Esophagus mucosa (tissue), 1 donor: ENCODE measurements at regions not wholly inside any gene's neighbourhood (a gene's known extent, or its start where the extent isn't known, plus 50 kb on each side); places are given as distances from the start of the nearest gene placed in this dataset.
"Not testable (repeated sequence)": the region's sequence is repeated elsewhere in the genome, so short reads cannot be mapped to it uniquely, and the experiment has no call there.

Experiments
- ATAC-seq: fragments of 200-7000 bp; cut with Tn5 transposase; one replicate; pipeline ENCODE4 v1.9.1; 2020
- donor health status: DM: yes; HTN: yes; CAD: no.

- peak; percentile 95 for ATAC-seq
These were observed 108.2 kb downstream of the SPATA31A1 start for GRCh38 chr9:39463696-39464095.

DNA sequence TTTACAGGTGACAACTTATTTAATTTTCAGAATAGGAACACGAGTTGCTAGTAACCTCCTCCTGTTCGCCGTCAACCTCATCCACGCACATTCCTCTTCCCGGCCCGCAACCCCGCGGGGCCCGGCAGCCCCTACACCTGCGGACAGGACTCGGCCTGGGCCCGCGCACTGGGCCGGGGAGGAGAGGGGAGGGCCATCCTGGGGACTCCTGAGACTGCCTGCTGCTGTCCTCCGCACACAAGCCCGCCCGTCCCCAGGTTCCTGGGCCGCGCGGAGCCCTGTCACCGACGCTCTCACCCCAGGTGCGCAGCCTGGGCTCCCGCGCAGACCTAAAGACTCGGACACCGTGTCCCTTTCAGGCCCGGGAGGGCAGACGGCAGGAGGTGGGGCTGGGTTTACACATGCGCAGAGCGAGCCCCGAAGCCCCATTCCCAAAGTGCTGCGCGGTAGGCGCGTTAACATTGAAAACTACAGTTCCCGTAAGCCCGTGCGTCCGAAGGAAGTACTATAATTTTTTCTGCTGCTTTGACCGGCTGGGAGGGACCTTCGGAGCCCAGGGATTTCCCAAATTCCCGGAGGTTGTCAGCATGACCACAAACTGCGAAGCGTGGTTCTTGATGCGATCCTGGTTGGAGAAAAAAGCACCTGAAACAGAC, 108.8 kb downstream of the SPATA31A1 start:
- ATAC-seq = peak; percentile 97

DNA sequence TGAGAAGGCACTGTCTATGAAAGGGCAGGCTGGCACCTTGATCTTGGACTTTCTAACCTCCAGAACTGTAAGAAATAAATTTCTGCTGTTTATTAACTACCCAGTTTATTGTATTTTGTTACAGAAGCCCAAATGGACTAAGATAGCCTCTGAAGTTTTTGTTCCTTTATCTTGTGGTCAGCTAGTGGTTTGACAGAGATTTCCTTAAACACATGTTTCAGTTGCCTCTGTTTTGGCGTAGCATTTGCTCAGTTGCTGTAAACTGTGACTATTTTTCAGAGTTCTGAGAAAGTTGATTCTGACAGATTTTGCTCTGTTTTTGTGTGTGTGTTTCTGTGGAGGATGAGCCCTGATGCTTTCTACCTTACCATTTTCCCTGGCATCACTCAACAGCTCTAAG, 119.0 kb downstream of the SPATA31A1 start:
- not testable (repeated sequence) for ATAC-seq

GRCh38 chr9:39483073-39483472, 127.6 kb downstream of the SPATA31A1 start:
- not testable (repeated sequence) for ATAC-seq

GRCh38 chr9:39483880-39484279, 128.4 kb downstream of the SPATA31A1 start:
- ATAC-seq = not testable (repeated sequence)

GRCh38 chr9:39484292-39484691, 128.8 kb downstream of the SPATA31A1 start:
- ATAC-seq = not testable (repeated sequence)

DNA sequence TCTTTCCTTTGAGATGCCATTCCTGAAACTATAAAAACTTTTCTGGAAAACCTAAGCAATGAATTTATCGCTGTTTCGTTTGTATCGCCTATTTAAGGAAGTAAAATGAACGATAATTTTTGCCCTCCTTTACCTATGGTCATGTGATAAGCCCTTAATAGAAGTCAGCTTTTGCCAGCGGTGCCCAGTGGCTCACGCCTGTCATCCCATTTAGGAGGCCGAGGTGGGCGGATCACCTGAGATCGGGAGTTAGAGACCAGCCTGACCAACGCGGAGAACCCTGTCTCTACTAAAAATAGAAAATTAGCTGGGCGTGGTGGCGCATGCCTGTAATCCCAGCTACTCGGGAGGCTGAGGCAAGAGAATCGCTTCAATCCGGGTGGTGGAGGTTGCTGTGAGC, 132.0 kb downstream of the SPATA31A1 start:
- ATAC-seq = not testable (repeated sequence)

DNA sequence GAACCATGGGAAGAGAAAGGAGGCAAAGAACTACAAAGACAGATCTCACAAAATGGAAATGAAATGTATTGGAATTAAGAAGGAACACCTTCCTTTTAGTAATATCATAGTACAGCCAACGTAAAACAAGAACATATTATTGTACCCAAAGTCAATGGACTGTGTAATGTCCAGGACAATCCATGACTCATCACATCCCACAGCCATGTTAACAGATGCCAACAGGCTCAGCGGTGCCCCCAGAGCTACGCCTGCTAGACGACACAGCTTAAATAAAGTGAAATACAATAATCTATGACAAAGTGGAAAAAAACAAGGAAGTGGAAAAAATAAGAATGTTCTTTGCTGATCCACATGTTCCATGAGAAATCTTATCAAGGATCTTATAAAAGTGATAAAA, 140.8 kb downstream of the SPATA31A1 start:
- ATAC-seq = not testable (repeated sequence)

DNA sequence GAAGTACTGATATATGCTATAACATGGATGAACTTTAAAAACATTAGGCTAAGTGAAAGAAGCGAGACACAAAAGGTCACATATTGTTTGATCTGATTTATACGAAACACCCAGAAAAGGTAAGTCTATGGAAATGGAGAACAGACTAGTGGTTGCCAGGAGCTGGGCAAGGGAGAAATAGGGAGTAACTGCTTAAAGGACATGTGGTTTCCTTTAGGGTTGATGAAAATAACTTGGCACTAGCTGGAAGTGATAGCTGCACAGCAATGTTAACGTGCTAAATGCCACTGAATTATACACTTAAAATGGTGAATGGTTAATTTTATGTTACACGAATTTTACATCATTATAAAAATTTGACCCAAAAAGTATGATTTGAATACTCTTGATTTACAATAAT, 147.7 kb downstream of the SPATA31A1 start:
- ATAC-seq = not testable (repeated sequence)

- not testable (repeated sequence) for ATAC-seq
These were observed 172.0 kb downstream of the SPATA31A1 start for GRCh38 chr9:39527387-39528029.

GRCh38 chr9:39532597-39532996, 177.1 kb downstream of the SPATA31A1 start:
- not testable (repeated sequence) for ATAC-seq

DNA sequence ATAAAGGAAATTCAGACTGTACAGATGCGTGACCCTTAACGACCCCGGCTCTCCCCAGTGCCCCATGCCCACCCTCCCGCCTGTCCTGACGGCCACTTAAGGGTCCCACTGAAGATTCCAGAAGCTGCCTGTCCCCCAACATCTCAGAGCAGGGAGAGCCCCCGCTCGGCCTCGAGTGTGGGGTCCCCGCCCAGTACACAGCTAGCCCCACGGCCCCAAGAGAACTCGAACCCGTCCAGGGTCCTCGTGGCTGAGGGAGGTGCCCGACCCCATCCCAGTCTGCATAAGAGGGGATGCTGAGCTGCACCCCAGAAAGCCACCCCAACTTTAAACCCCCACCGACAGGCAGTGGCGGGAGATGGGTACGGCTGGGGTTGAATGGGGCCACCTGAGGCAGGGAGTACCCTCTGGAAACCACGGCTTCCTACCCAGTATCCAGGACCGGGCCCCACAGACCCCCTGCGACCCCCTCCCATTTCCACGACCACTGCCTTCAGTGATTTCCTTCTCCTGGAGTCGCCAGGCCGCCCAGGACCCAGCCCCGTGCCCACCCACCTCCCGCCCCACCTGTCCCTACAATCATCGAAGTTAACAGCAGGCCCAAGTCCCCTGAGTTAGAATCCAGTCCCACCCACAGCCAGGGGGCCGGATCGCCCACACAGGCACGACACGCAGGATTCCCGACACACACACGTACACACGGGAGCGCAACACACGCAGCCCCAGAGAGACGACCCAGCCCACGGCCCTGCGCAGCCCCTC, 177.7 kb downstream of the SPATA31A1 start:
- peak; percentile 51 for ATAC-seq

DNA sequence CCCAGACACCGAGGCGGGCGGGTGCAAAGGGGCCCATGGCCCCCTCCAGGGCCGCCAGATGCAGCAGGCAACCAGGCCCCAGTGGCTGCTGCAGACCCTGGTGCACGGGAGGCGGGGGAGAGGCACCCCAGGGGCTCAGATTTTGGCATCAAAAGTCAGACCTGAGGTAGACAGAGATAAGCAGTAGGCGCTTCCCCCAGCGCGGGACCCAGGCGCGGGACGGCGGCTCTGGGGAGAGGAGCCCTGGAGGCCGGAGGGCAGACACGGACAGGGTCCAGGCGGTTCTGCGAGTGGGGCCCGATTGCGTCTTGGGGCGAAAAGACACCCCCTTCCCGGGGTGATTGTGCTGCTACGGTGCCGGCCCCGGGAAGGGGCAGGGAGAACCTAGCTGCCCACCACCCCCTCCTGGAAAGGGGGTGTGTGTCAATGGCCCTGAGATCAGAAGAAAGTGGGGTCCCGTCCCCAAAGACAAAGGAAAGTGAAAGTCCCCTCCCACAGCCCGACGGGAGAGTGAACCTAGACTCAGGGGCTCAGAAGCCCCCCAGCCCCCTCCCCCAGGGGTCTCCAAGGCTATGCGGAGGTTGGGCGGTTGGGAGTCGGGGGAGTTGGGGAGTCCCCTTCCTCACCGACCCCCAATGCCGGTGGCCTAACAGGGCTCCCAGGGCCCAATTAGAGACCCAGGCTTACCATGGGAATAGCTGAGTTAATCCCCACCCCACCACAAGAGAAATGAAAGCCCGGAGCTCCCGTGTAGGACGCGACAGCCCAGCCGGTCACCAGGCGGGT, 178.5 kb downstream of the SPATA31A1 start:
- peak; percentile 10 for ATAC-seq

DNA sequence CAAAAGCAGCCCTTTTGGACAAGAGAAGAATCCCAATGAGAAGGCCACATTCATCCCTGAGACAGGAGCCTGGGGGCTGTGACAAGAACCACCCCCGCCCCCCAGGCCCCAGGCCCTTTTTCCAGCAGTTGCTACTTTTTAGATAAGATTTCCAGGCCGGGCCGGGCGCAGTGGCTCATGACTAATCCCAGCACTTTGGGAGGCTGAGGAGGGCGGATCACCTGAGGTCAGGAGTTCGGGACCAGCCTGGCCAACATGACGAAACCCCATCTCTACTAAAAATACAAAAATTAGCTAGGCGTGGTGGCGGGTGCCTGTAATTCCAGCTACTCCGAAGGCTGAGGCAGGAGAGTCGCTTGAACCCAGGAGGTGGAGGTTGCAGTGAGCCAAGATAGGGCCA, 179.4 kb downstream of the SPATA31A1 start:
- not testable (repeated sequence) for ATAC-seq

DNA sequence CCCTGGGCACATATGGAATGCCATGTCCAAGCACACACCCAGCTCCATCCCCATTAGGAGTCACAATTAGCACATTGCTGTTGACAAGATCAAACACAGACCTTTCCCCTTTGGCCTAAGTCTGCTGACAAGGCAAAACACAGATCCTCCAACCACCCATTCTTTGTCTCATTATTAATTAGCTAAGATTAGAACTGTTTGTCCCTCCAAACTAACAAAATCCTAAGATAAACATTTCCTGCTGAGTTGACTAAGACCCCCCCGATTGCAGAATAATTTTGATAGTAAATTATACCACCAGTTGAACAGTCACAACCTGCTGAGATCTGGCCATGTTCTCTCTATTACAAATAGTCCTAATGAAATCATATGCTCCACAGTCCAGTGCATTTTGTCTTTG, 186.7 kb downstream of the SPATA31A1 start:
- not testable (repeated sequence) for ATAC-seq

- ATAC-seq = not testable (repeated sequence)
These were observed 189.6 kb downstream of the SPATA31A1 start for GRCh38 chr9:39545079-39545478.

- peak; percentile 63 for ATAC-seq
These were observed 195.1 kb downstream of the SPATA31A1 start for GRCh38 chr9:39550573-39550972.

- ATAC-seq = not testable (repeated sequence)
These were observed 196.1 kb downstream of the SPATA31A1 start for GRCh38 chr9:39551544-39551943.

DNA sequence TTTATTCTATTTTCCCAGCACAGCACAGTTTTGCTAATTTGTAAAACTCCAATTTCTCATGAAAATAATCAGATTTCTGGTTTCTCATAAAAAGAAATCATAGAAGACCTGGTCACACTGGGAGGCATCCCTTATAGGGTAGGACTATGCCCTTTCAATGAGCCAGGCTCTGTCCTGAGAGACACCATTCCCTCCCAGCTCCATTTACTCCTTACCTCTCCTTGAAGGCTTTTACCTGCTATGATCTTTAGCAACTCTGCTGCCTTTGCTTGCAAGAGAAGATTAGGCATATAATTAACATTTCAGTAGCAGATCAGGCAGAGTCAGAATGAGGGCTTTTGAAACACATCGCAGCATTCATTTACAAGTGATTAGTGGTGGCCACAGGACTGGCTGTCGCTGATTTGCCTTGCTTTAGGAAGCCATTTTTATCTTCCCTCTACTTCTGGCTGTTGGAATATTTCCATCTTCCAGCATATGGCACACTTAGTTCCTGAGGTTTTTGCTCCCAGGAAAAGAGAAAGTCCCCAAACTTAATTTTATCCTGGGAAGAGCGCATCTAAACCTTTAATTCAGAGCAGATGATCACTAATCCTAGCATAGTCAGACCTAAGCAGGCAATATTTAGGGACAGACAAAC, 196.9 kb downstream of the SPATA31A1 start:
- not testable (repeated sequence) for ATAC-seq

- ATAC-seq = not testable (repeated sequence)
These were observed 198.9 kb downstream of the SPATA31A1 start for GRCh38 chr9:39554352-39554751.

- ATAC-seq = peak; percentile 71
These were observed 203.9 kb downstream of the SPATA31A1 start for GRCh38 chr9:39559384-39559783.

- ATAC-seq = not testable (repeated sequence)
These were observed 211.3 kb downstream of the SPATA31A1 start for GRCh38 chr9:39566782-39567181.
